PFSK-1 (cell line): ENCODE measurements at regions not wholly inside any gene's neighbourhood (a gene's known extent, or its start where the extent isn't known, plus 50 kb on each side); places are given as distances from the start of the nearest gene placed in this dataset.

Experiments used
- FOXP2 ChIP-seq: optimal IDR thresholded peaks from 2 replicates; pipeline ENCODE3; 2011; ENCODE audit warnings: borderline replicate concordance, control low read depth, inconsistent platforms; ENCODE audit not compliant: insufficient read depth; ENCODE audit errors: extremely low read length, extremely low read depth
- POLR2AphosphoS5 ChIP-seq: IDR thresholded peaks from 2 replicates; pipeline ENCODE4 v1.6.1; 2012; ENCODE audit warnings: low read depth, mild to moderate bottlenecking, control low read depth, low read length, moderate library complexity
- REST ChIP-seq, 2 experiments: IDR thresholded peaks; 2 replicates each; pipeline versions ENCODE4 v1.6.1 to v1.8.0; 2011 to 2012; ENCODE audit warnings: low read depth in 2 of 2, low read length in 2 of 2, control low read depth in 1 of 2, inconsistent platforms in 1 of 2, mild to moderate bottlenecking in 1 of 2, moderate library complexity in 1 of 2; ENCODE audit not compliant: insufficient read depth in 1 of 2
- SIN3A ChIP-seq: IDR thresholded peaks from 2 replicates; pipeline ENCODE4 v1.6.1; 2012; ENCODE audit warnings: mild to moderate bottlenecking, low read length, moderate library complexity, borderline replicate concordance; ENCODE audit not compliant: insufficient read depth
- TAF1 ChIP-seq: IDR thresholded peaks from 2 replicates; pipeline ENCODE4 v1.6.1; 2012; ENCODE audit warnings: low read length, control low read depth, borderline replicate concordance; ENCODE audit not compliant: insufficient read depth

- no peak for TF ChIP-seq FOXP2
- no peak for TF ChIP-seq POLR2AphosphoS5
- TF ChIP-seq REST (IDR thresholded peaks at IDR 0.05; ENCODE audit: insufficient read depth in 1 of 2, low read depth in 2 of 2, low read length in 2 of 2), result no peak
- no peak for TF ChIP-seq TAF1
- TF ChIP-seq SIN3A, result no peak
Measured at GRCh38 chr14:59015482-59015881, 173.0 kb upstream of the DAAM1 start.

- TF ChIP-seq REST (IDR thresholded peaks at IDR 0.05; ENCODE audit: insufficient read depth in 1 of 2, low read depth in 2 of 2, low read length in 2 of 2), result no peak
Measured at GRCh38 chr14:59017285-59017965, 171.0 kb upstream of the DAAM1 start.

- TF ChIP-seq REST (IDR thresholded peaks at IDR 0.05; ENCODE audit: insufficient read depth in 1 of 2, low read depth in 2 of 2, low read length in 2 of 2) (no peak), POLR2AphosphoS5 (no peak), SIN3A (no peak), TAF1 (no peak), FOXP2 (no peak)
Measured at GRCh38 chr14:59018460-59018859, 170.0 kb upstream of the DAAM1 start.

GRCh38 chr14:59018978-59019377 is 169.5 kb upstream of the DAAM1 start:
- TF ChIP-seq TAF1, result no peak
- no peak for TF ChIP-seq POLR2AphosphoS5
- TF ChIP-seq REST (IDR thresholded peaks at IDR 0.05; ENCODE audit: insufficient read depth in 1 of 2, low read depth in 2 of 2, low read length in 2 of 2), result no peak
- no peak for TF ChIP-seq FOXP2
- no peak for TF ChIP-seq SIN3A

GRCh38 chr14:59020382-59020781 is 168.1 kb upstream of the DAAM1 start:
- TF ChIP-seq REST (IDR thresholded peaks at IDR 0.05; ENCODE audit: insufficient read depth in 1 of 2, low read depth in 2 of 2, low read length in 2 of 2) (no peak), POLR2AphosphoS5 (no peak), TAF1 (no peak), SIN3A (no peak), FOXP2 (no peak)
